Glutamatergic neuron (in vitro differentiated cells): ENCODE measurements at regions not wholly inside any gene's neighbourhood (a gene's known extent, or its start where the extent isn't known, plus 50 kb on each side); places are given as distances from the start of the nearest gene placed in this dataset.
"Not testable (repeated sequence)": the region's sequence is repeated elsewhere in the genome, so short reads cannot be mapped to it uniquely, and the experiment has no call there.

ENCODE experiments used
- DNase-seq: peaks from one replicate; pipeline ENCODE4 v3.0.0; 2022
- H3K27ac Mint-ChIP-seq: one replicate; pipeline ENCODE4 v1.8.0; 2020; ENCODE audit warnings: mild to moderate bottlenecking, mixed read lengths, inconsistent platforms; ENCODE audit not compliant: unreplicated experiment
- H3K27me3 Mint-ChIP-seq: one replicate; pipeline ENCODE4 v1.8.0; 2020; ENCODE audit warnings: mild to moderate bottlenecking, moderate library complexity, mixed read lengths, inconsistent platforms; ENCODE audit not compliant: unreplicated experiment
- H3K36me3 Mint-ChIP-seq: one replicate; pipeline ENCODE4 v1.8.0; 2020; ENCODE audit warnings: mild to moderate bottlenecking, mixed read lengths, inconsistent platforms; ENCODE audit not compliant: unreplicated experiment
- H3K4me1 Mint-ChIP-seq: one replicate; pipeline ENCODE4 v1.8.0; 2020; ENCODE audit warnings: mild to moderate bottlenecking, low read depth, mixed read lengths, inconsistent platforms; ENCODE audit not compliant: unreplicated experiment
- H3K4me3 Mint-ChIP-seq: one replicate; pipeline ENCODE4 v1.8.0; 2020; ENCODE audit warnings: mild to moderate bottlenecking, mixed read lengths, inconsistent platforms; ENCODE audit not compliant: unreplicated experiment
- H3K9me3 Mint-ChIP-seq: one replicate; pipeline ENCODE4 v1.8.0; 2020; ENCODE audit warnings: mild to moderate bottlenecking, moderate library complexity, mixed read lengths, inconsistent platforms; ENCODE audit not compliant: unreplicated experiment
- TF ChIP-seq, protein P1 (sequence below): fragments of 200-600 bp; sonication (generic); IDR thresholded peaks from one replicate; pipeline ENCODE4 v1.5.0; 2021; ENCODE audit not compliant: partially characterized antibody, unreplicated experiment

DNA sequence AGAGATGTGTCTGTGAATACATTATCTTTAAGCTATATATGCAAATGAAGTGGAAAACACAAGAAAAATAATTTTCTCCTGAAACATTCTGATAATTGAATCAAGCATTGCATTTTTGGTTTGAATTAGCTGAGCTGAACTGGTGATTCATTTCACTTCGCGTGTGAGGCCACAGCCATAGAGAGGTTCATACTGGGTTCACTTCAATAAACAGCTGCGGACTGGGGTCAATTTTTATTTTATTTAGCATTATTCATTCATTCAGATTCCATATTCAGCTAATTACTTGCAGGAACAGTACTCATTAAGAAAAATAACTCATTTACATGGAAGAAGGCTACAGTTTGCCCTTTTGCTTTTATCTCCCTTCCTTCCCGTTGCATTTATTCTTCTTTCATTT is 195.2 kb upstream of the LRIG3 start:
- Mint-ChIP-seq H3K4me3 (no peak overlapping the region), H3K36me3 (no peaks in the 10 kb centered on the region), H3K4me1 (peaks cover 2% of the 10 kb centered on the region), H3K9me3 (no peaks in the 10 kb centered on the region), H3K27me3 (peaks cover 2% of the 10 kb centered on the region), H3K27ac (no peak overlapping the region)
- no peak for DNase-seq
- TF ChIP-seq, protein P1, sequence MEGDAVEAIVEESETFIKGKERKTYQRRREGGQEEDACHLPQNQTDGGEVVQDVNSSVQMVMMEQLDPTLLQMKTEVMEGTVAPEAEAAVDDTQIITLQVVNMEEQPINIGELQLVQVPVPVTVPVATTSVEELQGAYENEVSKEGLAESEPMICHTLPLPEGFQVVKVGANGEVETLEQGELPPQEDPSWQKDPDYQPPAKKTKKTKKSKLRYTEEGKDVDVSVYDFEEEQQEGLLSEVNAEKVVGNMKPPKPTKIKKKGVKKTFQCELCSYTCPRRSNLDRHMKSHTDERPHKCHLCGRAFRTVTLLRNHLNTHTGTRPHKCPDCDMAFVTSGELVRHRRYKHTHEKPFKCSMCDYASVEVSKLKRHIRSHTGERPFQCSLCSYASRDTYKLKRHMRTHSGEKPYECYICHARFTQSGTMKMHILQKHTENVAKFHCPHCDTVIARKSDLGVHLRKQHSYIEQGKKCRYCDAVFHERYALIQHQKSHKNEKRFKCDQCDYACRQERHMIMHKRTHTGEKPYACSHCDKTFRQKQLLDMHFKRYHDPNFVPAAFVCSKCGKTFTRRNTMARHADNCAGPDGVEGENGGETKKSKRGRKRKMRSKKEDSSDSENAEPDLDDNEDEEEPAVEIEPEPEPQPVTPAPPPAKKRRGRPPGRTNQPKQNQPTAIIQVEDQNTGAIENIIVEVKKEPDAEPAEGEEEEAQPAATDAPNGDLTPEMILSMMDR: no peak

DNA sequence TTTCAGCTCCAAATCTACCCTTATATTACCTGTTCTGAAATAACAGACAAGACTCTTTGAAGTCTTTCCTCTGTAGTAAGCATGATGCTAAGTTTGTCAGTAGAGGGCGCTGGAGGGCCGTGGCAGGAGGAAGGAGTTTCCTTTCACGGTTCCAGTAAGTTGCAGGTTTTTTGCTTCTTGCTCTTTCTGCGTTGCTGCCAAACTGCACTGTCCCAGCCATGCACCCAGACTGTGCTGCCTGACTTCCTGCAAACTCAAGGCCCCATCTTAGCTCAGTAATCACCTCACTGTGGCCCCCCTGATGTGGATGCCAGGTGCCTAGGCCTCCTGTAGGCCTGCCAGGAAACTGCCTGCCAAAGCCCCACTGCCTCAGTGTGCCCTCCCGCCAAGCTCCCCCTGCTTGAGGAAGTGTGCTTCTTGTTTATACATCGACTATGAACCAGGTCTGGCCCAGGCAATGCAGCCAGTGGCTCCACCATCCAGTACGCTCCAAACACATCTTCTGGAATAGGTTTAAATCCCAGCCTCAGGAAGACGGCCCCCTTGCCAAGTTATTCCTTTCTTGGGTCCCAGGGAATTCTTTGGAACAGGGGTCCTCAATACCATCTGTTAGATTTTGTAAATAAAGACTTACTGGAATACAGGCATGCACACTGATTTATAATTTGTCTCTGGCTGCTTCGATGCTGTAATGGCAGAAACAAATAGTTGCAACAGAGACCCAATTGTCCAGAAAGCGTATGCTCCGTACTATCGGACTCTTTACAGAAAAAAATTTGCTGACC is 193.7 kb upstream of the LRIG3 start:
- peak; percentile 82 for DNase-seq
- Mint-ChIP-seq H3K4me3 (no peak overlapping the region), H3K4me1 (no peaks in the 10 kb centered on the region), H3K36me3 (no peaks in the 10 kb centered on the region), H3K27ac (no peak overlapping the region), H3K9me3 (no peaks in the 10 kb centered on the region), H3K27me3 (peaks cover 2% of the 10 kb centered on the region)
- TF ChIP-seq, protein P1: peak; percentile 86

DNA sequence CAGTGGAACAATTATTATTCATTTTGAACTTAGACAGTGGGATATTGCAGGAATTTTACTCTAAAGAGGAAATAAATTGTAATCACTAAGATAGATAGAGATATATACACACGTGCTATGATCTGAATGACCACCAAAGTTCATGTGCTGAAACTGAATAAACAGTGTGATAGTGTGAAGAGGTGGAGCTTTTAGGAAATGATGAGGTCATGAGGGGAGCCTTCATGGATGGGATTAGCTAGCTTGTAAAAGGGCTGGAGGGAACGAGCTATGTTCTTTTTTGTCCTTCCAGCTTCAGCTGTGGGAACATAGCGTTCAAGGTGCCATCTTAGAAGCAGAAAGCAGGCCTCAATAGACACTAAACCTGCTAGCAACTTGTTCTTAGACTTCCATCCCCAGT is 191.5 kb upstream of the LRIG3 start:
- TF ChIP-seq, protein P1: no peak
- H3K9me3 Mint-ChIP-seq: no peaks in the 10 kb centered on the region
- no peak overlapping the region for H3K4me3 Mint-ChIP-seq
- H3K27ac Mint-ChIP-seq: no peak overlapping the region
- peaks cover 2% of the 10 kb centered on the region for H3K27me3 Mint-ChIP-seq
- no peaks in the 10 kb centered on the region for H3K4me1 Mint-ChIP-seq
- no peak for DNase-seq
- no peaks in the 10 kb centered on the region for H3K36me3 Mint-ChIP-seq

DNA sequence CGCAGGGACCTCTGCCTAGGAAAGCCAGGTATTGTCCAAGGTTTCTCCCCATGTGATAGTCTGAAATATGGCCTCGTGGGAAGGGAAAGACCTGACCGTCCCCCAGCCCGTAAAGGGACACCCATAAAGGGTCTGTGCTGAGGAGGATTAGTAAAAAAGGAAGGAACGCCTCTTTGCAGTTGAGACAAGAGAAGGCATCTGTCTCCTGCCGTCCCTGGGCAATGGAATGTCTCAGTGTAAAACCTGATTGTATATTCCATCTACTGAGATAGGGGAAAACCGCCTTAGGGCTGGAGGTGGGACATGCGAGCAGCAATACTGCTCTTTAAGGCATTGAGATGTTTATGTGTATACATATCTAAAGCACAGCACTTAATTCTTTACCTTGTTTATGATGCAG is 188.2 kb upstream of the LRIG3 start:
- H3K27ac Mint-ChIP-seq: not testable (repeated sequence)

DNA sequence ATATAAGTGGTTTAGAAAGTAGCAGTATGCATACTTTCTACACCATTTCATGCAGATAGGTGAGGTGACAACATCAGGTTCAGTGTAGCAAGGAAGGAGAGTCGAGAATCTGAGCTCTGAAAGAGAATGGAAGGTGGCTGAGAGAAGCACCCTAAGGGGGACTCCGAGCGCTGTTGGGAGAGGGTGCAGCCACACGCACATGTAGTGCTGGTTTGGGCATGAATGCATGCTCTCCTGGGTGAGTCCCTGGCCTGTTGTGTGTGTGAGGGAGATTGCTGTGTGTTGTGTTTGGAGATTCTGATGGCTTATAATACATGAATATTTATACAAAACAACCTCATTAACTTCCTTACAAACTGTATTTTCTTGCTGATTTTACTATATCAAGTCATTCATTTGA is 180.3 kb upstream of the LRIG3 start:
- no peaks in the 10 kb centered on the region for H3K36me3 Mint-ChIP-seq
- no peak for DNase-seq
- no peak overlapping the region for H3K4me3 Mint-ChIP-seq
- H3K27ac Mint-ChIP-seq: no peak overlapping the region
- H3K9me3 Mint-ChIP-seq: no peaks in the 10 kb centered on the region
- H3K27me3 Mint-ChIP-seq: no peaks in the 10 kb centered on the region
- TF ChIP-seq, protein P1: no peak
- no peaks in the 10 kb centered on the region for H3K4me1 Mint-ChIP-seq

More for the DNA sequence above, 188.2 kb upstream of the LRIG3 start:
- not testable (repeated sequence) for DNase-seq, H3K9me3 Mint-ChIP-seq, H3K36me3 Mint-ChIP-seq, H3K4me1 Mint-ChIP-seq, H3K27me3 Mint-ChIP-seq, H3K4me3 Mint-ChIP-seq
